GM23248 (cell line): ENCODE measurements at regions not wholly inside any gene's neighbourhood (a gene's known extent, or its start where the extent isn't known, plus 50 kb on each side); places are given as distances from the start of the nearest gene placed in this dataset.

Source experiments
- EZH2 ChIP-seq: fragments of 200-600 bp; sonication (generic); IDR thresholded peaks from 2 replicates; pipeline ENCODE4 v1.6.1; 2018; ENCODE audit warnings: antibody characterized with exemption, mild to moderate bottlenecking; ENCODE audit not compliant: insufficient read depth, poor library complexity, severe bottlenecking
- EZH2phosphoT487 ChIP-seq: fragments of 200-600 bp; sonication (generic); IDR thresholded peaks from 2 replicates; pipeline ENCODE4 v1.6.1; 2018; ENCODE audit warnings: antibody characterized with exemption, moderate library complexity, mild to moderate bottlenecking, low read depth; ENCODE audit not compliant: insufficient read depth

- TF ChIP-seq EZH2phosphoT487 (no peak), EZH2 (no peak)
Observed at GRCh38 chr9:14992516-14992915, 82.3 kb upstream of the FREM1 start.
